ENCODE measurements at regions not wholly inside any gene's neighbourhood (a gene's known extent, or its start where the extent isn't known, plus 50 kb on each side); places are given as distances from the start of the nearest gene placed in this dataset.

DNA sequence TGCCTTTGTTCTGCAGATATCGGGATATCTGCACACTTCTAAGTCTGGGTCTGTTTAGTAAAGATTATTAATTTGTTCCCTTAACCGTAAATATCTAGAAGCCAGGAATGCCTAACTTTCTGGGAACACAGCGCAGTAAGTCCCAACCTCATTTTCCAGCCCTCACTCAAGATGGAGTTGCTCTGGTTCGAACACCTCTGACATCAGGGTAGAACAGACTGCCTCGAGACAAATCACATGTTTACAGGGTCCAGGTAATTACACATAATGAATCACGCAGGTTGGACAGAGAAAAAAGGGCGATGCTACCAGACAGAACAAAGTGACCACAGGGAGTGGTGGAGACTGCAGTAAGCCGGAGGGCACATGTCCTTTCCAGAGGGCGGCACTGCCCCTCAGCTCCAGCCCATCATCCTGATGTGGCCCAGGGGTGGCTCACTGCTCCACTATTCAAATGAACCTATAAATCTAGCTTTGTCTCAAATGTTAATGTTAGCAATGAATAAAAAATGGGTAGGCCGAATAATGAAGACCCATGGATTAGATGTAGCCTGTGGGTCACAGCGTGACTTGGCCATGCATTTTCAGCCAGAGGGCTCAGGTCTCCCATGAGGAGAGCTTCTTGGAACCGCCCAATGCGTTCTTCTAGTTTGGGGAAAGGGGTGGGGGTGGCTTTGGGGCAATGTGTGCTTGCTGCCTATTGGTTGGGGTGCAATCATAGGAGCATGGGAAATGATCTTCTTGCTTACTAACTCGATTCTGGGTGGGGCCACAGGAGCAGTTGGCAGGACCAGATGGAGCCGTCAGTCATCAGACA is 159.0 kb upstream of the SFSWAP start:
- H3K27me3 Mint-ChIP-seq, result peaks cover 4% of the 10 kb centered on the region
- POLR2A ChIA-PET, result no interaction called here
- intact Hi-C loops (cut with DNase I, micrococcal nuclease), result no loop called here

DNA sequence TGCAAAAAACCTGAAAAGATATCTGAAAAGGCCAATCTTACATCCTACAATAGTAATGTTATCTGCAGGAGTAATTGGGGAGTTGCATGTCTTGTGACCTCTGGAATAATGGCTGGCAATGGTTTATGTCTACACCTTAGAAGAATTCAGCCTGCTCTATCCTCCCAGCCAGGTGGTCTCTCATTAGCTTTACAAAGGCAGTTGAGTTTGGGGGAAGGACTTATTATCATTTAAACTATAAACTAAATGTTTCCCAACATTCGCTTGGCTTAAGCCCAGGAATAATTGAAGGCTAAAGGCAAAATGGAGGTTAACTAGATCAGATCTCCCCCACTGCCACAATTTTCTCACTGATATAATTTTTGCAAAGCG is 158.4 kb upstream of the SFSWAP start:
- POLR2A ChIA-PET, result no interaction called here
- Mint-ChIP-seq H3K27me3 (peaks cover 4% of the 10 kb centered on the region), H3K4me3 (no peak overlapping the region), H3K4me1 (ENCODE audit: low read depth) (no peaks in the 10 kb centered on the region), H3K27ac (no peak overlapping the region), H3K36me3 (ENCODE audit: low read depth) (no peaks in the 10 kb centered on the region), H3K9me3 (no peaks in the 10 kb centered on the region)
- no peaks in the 10 kb centered on the region for H3K4me1 ChIP-seq (ENCODE audit: insufficient read depth, low read length)
- DNase-seq, result no peak
- ATAC-seq (ENCODE audit: poor library complexity), result no peak
- CTCF ChIA-PET, result no interaction called here
- no peaks in the 10 kb centered on the region for H3K9me3 ChIP-seq (ENCODE audit: control insufficient read depth in 1 of 2, insufficient read depth in 1 of 2, low read length in 2 of 2)
- H3K36me3 ChIP-seq (ENCODE audit: insufficient read depth, low read length), result no peaks in the 10 kb centered on the region
- TF ChIP-seq, protein P1, sequence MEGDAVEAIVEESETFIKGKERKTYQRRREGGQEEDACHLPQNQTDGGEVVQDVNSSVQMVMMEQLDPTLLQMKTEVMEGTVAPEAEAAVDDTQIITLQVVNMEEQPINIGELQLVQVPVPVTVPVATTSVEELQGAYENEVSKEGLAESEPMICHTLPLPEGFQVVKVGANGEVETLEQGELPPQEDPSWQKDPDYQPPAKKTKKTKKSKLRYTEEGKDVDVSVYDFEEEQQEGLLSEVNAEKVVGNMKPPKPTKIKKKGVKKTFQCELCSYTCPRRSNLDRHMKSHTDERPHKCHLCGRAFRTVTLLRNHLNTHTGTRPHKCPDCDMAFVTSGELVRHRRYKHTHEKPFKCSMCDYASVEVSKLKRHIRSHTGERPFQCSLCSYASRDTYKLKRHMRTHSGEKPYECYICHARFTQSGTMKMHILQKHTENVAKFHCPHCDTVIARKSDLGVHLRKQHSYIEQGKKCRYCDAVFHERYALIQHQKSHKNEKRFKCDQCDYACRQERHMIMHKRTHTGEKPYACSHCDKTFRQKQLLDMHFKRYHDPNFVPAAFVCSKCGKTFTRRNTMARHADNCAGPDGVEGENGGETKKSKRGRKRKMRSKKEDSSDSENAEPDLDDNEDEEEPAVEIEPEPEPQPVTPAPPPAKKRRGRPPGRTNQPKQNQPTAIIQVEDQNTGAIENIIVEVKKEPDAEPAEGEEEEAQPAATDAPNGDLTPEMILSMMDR (IDR thresholded peaks at IDR 0.05), result no peak
- H3K4me3 ChIP-seq (ENCODE audit: low read length), result no peak overlapping the region
- intact Hi-C loops (cut with DNase I, micrococcal nuclease), result no loop called here
- H3K27ac ChIP-seq (ENCODE audit: low read depth in 1 of 2, low read length in 2 of 2), result no peak overlapping the region
- no peaks in the 10 kb centered on the region for H3K27me3 ChIP-seq (ENCODE audit: control insufficient read depth in 1 of 2, insufficient read depth in 2 of 2, low read length in 2 of 2)

More for the DNA sequence above, 159.0 kb upstream of the SFSWAP start:
- Histone ChIP-seq H3K27ac (ENCODE audit: low read depth in 1 of 2, low read length in 2 of 2) (no peak overlapping the region), H3K27me3 (ENCODE audit: control insufficient read depth in 1 of 2, insufficient read depth in 2 of 2, low read length in 2 of 2) (no peaks in the 10 kb centered on the region), H3K36me3 (ENCODE audit: insufficient read depth, low read length) (no peaks in the 10 kb centered on the region), H3K4me1 (ENCODE audit: insufficient read depth, low read length) (no peaks in the 10 kb centered on the region), H3K9me3 (ENCODE audit: control insufficient read depth in 1 of 2, insufficient read depth in 1 of 2, low read length in 2 of 2) (no peaks in the 10 kb centered on the region), H3K4me3 (ENCODE audit: low read length) (no peak overlapping the region)
- Mint-ChIP-seq H3K4me3 (no peak overlapping the region), H3K4me1 (ENCODE audit: low read depth) (no peaks in the 10 kb centered on the region), H3K36me3 (ENCODE audit: low read depth) (no peaks in the 10 kb centered on the region), H3K9me3 (no peaks in the 10 kb centered on the region), H3K27ac (no peak overlapping the region)
- DNase-seq (no peak), ATAC-seq (ENCODE audit: poor library complexity) (no peak)
- CTCF ChIA-PET, result no interaction called here
- TF ChIP-seq, protein P1 (IDR thresholded peaks at IDR 0.05), result no peak

DNA sequence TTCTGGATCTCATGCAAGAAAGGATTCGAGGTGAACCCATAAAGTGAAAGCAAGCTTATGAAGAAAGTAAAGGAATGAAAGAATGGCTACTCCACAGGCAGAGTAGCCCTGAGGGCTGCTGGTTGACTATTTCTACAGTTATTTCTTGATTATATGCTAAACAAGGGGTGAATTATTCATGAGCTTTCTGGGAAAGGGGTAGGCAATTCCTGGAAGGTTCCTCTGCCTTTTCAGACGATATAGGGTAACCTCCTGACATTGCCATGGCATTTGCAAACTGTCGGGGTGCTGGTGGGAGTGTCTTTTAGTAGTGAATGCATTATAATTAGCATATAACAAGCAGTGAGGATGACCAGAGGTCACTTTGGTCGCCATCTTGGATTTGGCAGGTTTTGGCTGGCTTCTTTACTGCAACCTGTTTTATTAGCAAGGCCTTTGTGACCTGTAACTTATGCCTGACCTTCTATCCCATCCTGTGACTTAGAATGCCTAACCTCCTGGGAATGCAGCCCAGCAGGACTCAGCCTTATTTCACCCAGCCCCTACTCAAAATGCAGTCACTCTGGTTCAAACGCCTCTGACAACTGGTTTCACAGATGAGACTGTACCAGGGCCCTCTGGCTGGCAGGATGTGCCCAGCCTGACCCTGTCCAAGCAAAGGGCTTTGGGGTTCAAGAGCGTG is 157.7 kb upstream of the SFSWAP start:
- peaks cover 4% of the 10 kb centered on the region for H3K27me3 Mint-ChIP-seq
- no peaks in the 10 kb centered on the region for H3K4me1 Mint-ChIP-seq (ENCODE audit: low read depth)

More for the DNA sequence above, 157.7 kb upstream of the SFSWAP start:
- Mint-ChIP-seq H3K9me3 (no peaks in the 10 kb centered on the region), H3K36me3 (ENCODE audit: low read depth) (no peaks in the 10 kb centered on the region), H3K4me3 (no peak overlapping the region), H3K27ac (no peak overlapping the region)
- ATAC-seq (ENCODE audit: poor library complexity), result no peak
- Histone ChIP-seq H3K27me3 (ENCODE audit: control insufficient read depth in 1 of 2, insufficient read depth in 2 of 2, low read length in 2 of 2) (no peaks in the 10 kb centered on the region), H3K4me3 (ENCODE audit: low read length) (no peak overlapping the region), H3K9me3 (ENCODE audit: control insufficient read depth in 1 of 2, insufficient read depth in 1 of 2, low read length in 2 of 2) (no peaks in the 10 kb centered on the region), H3K27ac (ENCODE audit: low read depth in 1 of 2, low read length in 2 of 2) (no peak overlapping the region), H3K36me3 (ENCODE audit: insufficient read depth, low read length) (no peaks in the 10 kb centered on the region), H3K4me1 (ENCODE audit: insufficient read depth, low read length) (no peaks in the 10 kb centered on the region)
- TF ChIP-seq, protein P1 (IDR thresholded peaks at IDR 0.05), result no peak
- intact Hi-C loops (cut with DNase I, micrococcal nuclease), result no loop called here
- ChIA-PET POLR2A (no interaction called here), CTCF (no interaction called here)
- no peak for DNase-seq
